ENCODE measurements at regions not wholly inside any gene's neighbourhood (a gene's known extent, or its start where the extent isn't known, plus 50 kb on each side); places are given as distances from the start of the nearest gene placed in this dataset.
A peak's percentile ranks its signal among the peaks of the same experiment; 100 is the strongest.

DNA sequence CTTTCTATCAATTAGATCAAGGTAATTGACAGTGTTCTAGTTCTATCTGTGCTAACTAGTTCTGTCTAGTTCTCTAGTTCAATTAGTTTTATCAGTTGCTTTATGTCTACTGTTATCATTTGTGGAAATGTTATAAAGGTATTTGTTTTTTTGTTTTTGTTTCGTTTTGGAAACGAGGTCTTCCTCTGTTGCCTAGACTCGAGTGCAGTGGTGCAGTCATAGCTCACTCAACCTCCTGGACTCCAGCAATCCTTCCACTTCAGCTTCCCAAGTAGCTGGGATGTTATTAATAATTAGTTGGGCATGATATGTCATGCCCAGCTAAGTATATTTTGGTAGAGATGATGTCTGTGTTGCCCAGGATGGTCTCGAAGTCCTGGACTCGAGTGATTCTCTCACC is 1682.8 kb upstream of the LRRTM1 start:
- no peak for ATAC-seq
- WGBS = 86% methylated on average over 5 of the region's 5 CpGs

DNA sequence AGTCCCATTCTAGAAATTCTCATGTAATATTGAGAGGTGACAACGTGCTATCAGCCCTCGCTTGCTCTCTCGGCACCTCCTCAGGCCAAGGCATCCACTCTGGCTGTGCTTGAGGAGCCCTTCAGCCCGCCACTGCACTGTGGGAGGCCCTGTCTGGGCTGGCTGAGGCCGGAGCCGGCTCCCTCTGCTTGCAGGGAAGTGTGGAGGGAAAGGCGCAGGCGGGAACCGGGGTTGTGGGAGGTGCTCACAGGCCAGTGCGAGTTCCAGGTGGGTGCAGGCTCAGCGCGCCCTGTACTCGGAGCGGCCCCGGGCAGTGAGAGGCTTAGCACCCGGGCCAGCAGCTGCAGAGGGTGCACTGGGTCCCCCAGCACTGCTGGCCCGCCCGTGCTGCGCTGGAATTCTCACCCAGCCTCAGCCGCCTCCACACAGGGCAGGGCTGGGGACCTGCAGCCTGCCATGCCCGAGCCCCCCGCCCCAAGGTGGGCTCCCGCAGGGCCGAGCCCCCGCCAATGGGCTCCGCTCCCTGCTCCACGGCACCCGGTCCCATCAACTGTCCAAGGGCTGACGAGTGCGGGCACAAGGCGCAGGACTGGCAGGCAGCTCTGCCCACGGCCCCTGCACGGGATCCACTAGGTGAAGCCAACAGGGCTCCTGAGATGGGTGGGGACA is 1680.6 kb upstream of the LRRTM1 start:
- H3K27ac ChIP-seq (ENCODE audit: low read length) = no peak overlapping the region
- ATAC-seq = peak in 1 of 2 donors; percentile 35
- no peaks in the 10 kb centered on the region for H3K27me3 ChIP-seq (ENCODE audit: control insufficient read depth, insufficient read depth)
- 95% methylated on average over 33 of the region's 33 CpGs for WGBS
- H3K4me3 ChIP-seq (ENCODE audit: low read length) = no peak overlapping the region
- H3K4me1 ChIP-seq (ENCODE audit: control insufficient read depth, insufficient read depth, low read length) = no peaks in the 10 kb centered on the region
- H3K9me3 ChIP-seq (ENCODE audit: control insufficient read depth, low read length) = no peaks in the 10 kb centered on the region
- DNase-seq = peak in 1 of 3 donors; percentile 21
- intact Hi-C loops (cut with DNase I) = no loop called here

More for the DNA sequence above, 1682.8 kb upstream of the LRRTM1 start:
- H3K27me3 ChIP-seq (ENCODE audit: control insufficient read depth, insufficient read depth) = no peaks in the 10 kb centered on the region
- H3K4me1 ChIP-seq (ENCODE audit: control insufficient read depth, insufficient read depth, low read length) = no peaks in the 10 kb centered on the region
- intact Hi-C loops (cut with DNase I) = no loop called here
- no peak overlapping the region for H3K27ac ChIP-seq (ENCODE audit: low read length)
- no peaks in the 10 kb centered on the region for H3K9me3 ChIP-seq (ENCODE audit: control insufficient read depth, low read length)
- no peak overlapping the region for H3K4me3 ChIP-seq (ENCODE audit: low read length)
- DNase-seq = no peak

DNA sequence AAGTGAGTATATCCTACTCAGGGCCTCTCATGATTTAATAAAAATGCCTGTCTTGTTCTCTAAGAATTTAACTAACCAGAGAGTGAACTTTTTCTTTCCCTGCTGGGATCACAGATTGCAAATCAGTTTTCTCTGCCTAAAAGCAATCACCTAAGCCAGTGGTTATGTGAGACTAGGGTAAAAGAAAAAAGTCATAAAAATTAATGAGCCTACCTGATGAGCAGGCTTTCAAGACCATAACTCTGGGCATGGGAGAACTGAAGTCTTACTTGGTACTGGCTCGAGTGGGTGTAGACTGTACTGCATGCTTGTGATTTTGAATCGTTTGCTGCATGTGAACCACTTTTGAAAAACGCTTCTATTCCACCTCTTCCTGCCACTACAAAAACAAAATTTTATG is 1677.0 kb upstream of the LRRTM1 start:
- intact Hi-C loops (cut with DNase I) = no loop called here
- 80% methylated on average over 3 of the region's 3 CpGs for WGBS
- no peaks in the 10 kb centered on the region for H3K9me3 ChIP-seq (ENCODE audit: control insufficient read depth, low read length)
- no peak overlapping the region for H3K27ac ChIP-seq (ENCODE audit: low read length)
- DNase-seq (no peak), ATAC-seq (no peak)
- H3K4me1 ChIP-seq (ENCODE audit: control insufficient read depth, insufficient read depth, low read length) = no peaks in the 10 kb centered on the region
- H3K27me3 ChIP-seq (ENCODE audit: control insufficient read depth, insufficient read depth) = no peaks in the 10 kb centered on the region
- no peak overlapping the region for H3K4me3 ChIP-seq (ENCODE audit: low read length)

DNA sequence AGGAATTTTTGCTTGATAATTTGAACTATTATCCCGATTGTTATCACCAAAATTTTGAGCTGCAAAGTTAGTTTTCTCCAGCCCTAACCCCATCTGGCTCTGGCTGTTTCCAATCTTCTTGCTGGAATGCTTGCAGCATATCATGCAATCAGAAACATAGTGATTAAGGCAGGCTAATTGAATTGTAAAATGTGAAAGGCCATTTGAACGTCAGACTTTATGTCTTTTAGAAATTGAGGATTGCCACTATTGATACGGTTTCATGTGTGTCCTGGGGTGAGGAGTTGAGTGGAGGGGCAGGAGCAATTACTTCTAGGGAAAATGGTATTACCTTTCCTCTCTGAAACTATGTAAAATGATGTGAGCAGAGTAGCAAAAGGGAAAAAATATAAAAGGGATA is 1674.5 kb upstream of the LRRTM1 start:
- WGBS = 48% methylated on average over 3 of the region's 3 CpGs
- Histone ChIP-seq H3K9me3 (ENCODE audit: control insufficient read depth, low read length) (no peaks in the 10 kb centered on the region), H3K27me3 (ENCODE audit: control insufficient read depth, insufficient read depth) (no peaks in the 10 kb centered on the region), H3K4me3 (ENCODE audit: low read length) (no peak overlapping the region), H3K27ac (ENCODE audit: low read length) (no peak overlapping the region), H3K4me1 (ENCODE audit: control insufficient read depth, insufficient read depth, low read length) (no peaks in the 10 kb centered on the region)
- ATAC-seq (no peak), DNase-seq (no peak)
- intact Hi-C loops (cut with DNase I) = no loop called here

DNA sequence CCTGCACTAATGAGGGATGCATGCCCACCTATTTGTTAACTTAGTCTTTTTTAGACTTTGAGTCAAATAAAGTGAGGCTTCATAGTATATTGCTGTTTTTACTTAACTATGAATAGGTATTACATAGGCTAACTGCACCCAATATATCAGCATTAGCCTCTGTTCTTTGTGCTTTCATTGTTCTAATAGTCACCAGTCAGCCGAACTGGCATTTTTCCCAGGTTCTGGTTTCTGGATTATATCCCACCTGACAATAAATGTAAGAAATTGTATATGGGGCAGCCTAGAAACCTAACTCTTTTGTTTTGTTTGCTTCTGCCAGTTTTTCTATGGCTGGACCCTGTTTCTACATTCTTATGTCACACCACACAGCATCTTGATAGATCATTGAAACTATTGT is 1672.4 kb upstream of the LRRTM1 start:
- Histone ChIP-seq H3K27ac (ENCODE audit: low read length) (no peak overlapping the region), H3K4me3 (ENCODE audit: low read length) (no peak overlapping the region), H3K4me1 (ENCODE audit: control insufficient read depth, insufficient read depth, low read length) (no peaks in the 10 kb centered on the region), H3K27me3 (ENCODE audit: control insufficient read depth, insufficient read depth) (no peaks in the 10 kb centered on the region), H3K9me3 (ENCODE audit: control insufficient read depth, low read length) (no peaks in the 10 kb centered on the region)
- intact Hi-C loops (cut with DNase I) = no loop called here
- DNase-seq (no peak), ATAC-seq (no peak)
- WGBS = 62% methylated on average over 1 of the region's 1 CpG

DNA sequence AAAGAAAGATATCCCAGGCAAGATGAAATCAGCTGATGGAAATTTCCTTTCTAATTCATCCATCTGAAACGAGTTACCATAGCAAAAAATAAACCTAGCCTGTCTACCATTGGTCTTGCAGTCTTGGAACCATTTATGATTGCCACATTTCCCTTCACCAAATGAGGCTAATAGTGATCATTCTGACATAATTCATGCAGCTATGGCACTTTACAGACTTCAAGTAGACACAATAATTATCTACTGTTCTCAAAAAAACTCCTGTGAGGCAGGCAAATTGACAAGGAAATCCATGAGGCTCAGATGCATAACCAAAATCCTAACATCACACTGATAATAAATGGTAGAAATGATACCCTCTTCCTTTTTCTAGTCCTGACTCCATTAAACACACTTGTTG is 1669.7 kb upstream of the LRRTM1 start:
- ATAC-seq = no peak
- H3K27me3 ChIP-seq (ENCODE audit: control insufficient read depth, insufficient read depth) = no peaks in the 10 kb centered on the region
- intact Hi-C loops (cut with DNase I) = no loop called here
- H3K27ac ChIP-seq (ENCODE audit: low read length) = no peak overlapping the region
- no peak for DNase-seq
- H3K9me3 ChIP-seq (ENCODE audit: control insufficient read depth, low read length) = no peaks in the 10 kb centered on the region
- 44% methylated on average over 1 of the region's 1 CpG for WGBS
- H3K4me1 ChIP-seq (ENCODE audit: control insufficient read depth, insufficient read depth, low read length) = no peaks in the 10 kb centered on the region
- no peak overlapping the region for H3K4me3 ChIP-seq (ENCODE audit: low read length)

DNA sequence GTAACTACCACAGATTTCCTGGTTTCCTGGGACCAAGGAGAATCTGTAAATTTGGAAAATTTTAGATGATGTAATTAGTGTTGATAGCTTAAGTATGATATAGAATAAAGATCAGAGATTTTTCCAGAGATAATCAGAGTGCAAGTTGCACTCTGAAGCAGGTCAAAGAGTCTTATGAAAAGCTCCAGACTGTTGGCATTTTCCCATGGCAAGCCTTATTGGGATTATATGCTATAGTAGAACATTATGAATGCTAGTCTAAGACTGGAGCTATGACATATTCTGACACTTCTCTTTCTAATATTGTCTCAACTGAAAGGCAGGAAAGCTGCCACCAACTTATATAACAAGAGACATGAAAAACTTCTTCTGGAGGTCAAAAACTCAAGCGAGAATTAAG is 1638.3 kb upstream of the LRRTM1 start:
- Histone ChIP-seq H3K27me3 (ENCODE audit: control insufficient read depth, insufficient read depth) (no peaks in the 10 kb centered on the region), H3K4me3 (ENCODE audit: low read length) (no peak overlapping the region), H3K4me1 (ENCODE audit: control insufficient read depth, insufficient read depth, low read length) (no peaks in the 10 kb centered on the region), H3K9me3 (ENCODE audit: control insufficient read depth, low read length) (no peaks in the 10 kb centered on the region), H3K27ac (ENCODE audit: low read length) (no peak overlapping the region)
- 100% methylated on average over 1 of the region's 1 CpG for WGBS
- DNase-seq (no peak), ATAC-seq (no peak)
- intact Hi-C loops (cut with DNase I) = no loop called here

DNA sequence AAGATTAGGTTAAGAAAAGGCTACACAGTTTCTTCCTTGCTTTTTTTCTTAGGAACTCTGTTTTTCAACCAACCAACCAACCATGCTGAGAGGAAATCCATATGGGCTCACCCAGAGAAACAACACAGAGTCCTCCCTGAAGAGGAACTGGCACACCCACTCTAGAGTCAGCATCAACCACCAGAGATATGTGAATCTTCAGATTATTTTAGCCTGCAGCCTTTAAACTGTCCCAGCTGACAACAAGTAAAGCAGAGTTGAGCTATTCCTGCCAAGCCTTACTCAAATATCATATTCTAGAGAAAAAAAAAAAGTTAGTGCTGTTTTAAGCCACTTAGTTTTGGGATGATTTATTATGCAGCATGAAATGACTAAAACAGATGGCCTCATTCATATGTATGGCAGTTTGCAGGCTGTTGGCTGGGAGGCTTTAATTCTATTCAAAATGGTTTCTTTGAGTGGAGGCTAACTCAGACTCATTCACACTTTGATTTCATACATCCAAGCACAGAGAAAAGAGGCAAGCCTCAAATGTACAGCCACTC is 1637.7 kb upstream of the LRRTM1 start:
- no peak for DNase-seq
- H3K27ac ChIP-seq (ENCODE audit: low read length) = no peak overlapping the region
- H3K4me3 ChIP-seq (ENCODE audit: low read length) = no peak overlapping the region
- intact Hi-C loops (cut with DNase I) = no loop called here
- no peaks in the 10 kb centered on the region for H3K27me3 ChIP-seq (ENCODE audit: control insufficient read depth, insufficient read depth)
- H3K4me1 ChIP-seq (ENCODE audit: control insufficient read depth, insufficient read depth, low read length) = no peaks in the 10 kb centered on the region
- no peak for ATAC-seq
- no peaks in the 10 kb centered on the region for H3K9me3 ChIP-seq (ENCODE audit: control insufficient read depth, low read length)

DNA sequence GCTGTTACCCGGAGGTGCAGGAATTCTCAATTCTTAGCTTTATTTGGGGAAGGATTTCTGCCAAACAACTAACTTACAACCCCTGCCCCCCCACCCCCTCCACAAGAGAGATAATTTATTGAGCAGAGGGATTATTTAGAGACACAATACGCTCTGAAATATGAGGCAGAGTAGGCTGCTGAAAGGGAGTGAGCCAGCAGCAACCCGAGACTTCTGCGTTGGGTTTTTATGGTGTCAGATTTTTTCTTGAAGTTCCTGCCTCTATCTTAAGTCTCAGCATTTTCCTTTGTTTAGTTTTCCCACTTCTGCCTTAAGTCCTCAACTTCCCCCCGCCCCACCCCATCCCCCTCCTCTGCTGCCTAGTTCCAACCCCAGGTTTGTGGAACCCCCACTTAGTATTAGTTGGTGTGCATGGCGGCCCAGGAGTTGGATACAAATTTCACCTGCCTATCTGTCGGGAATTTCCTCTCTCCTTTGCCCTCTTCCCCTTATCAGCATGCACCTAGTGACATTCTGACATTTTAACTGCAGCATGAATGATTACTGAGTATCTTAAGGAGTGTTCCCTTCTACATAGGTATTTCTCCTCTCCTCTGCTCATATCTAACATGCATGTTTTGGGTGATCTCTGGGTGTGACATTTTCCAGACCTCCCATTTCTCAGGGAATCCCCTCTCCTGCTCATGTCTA is 1635.9 kb upstream of the LRRTM1 start:
- H3K4me1 ChIP-seq (ENCODE audit: control insufficient read depth, insufficient read depth, low read length) = no peaks in the 10 kb centered on the region
- no peak overlapping the region for H3K27ac ChIP-seq (ENCODE audit: low read length)
- intact Hi-C loops (cut with DNase I) = no loop called here
- ATAC-seq (no peak), DNase-seq (no peak)
- H3K27me3 ChIP-seq (ENCODE audit: control insufficient read depth, insufficient read depth) = no peaks in the 10 kb centered on the region
- no peak overlapping the region for H3K4me3 ChIP-seq (ENCODE audit: low read length)
- WGBS = 54% methylated on average over 7 of the region's 7 CpGs
- H3K9me3 ChIP-seq (ENCODE audit: control insufficient read depth, low read length) = no peaks in the 10 kb centered on the region

DNA sequence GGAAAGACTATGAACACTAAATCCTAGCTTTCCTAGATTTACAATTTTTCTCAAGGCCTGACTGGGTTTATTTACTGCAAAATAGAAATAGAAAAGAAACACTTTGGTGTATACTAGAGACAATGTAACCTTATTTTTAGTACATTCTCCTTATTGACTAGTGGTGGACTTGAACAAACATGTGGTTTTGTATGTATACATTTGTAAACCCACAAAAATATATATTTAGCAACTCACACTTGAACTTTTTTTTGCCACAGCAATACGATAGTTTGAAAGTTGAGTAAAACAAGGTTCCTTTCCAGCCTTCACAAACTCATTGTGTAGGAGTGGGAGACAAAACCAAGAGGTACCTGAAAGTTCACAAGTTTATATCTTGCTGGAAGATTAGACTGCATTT is 1633.4 kb upstream of the LRRTM1 start:
- no peaks in the 10 kb centered on the region for H3K4me1 ChIP-seq (ENCODE audit: control insufficient read depth, insufficient read depth, low read length)
- no peaks in the 10 kb centered on the region for H3K27me3 ChIP-seq (ENCODE audit: control insufficient read depth, insufficient read depth)
- intact Hi-C loops (cut with DNase I) = no loop called here
- H3K9me3 ChIP-seq (ENCODE audit: control insufficient read depth, low read length) = no peaks in the 10 kb centered on the region
- ATAC-seq (no peak), DNase-seq (no peak)
- H3K27ac ChIP-seq (ENCODE audit: low read length) = no peak overlapping the region
- WGBS = 70% methylated on average over 1 of the region's 1 CpG
- H3K4me3 ChIP-seq (ENCODE audit: low read length) = no peak overlapping the region

DNA sequence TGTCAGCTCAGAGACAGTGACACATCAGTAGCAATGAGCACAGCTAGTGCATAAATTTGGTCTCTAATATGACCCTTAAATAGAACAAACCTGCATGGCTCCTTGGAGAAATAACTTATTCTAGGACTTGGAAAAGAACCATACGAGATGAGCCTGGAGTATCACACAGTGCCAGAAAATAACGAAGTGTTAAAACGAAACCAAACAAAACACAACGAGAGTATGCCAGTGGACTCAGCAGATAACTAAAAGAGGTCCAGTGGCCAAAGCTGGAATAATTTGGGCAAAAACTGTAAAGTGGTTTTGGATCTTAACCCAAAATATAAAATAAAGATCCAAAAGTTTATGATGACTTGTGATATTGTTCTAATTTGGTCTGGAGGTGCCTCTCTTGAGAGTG is 1599.0 kb upstream of the LRRTM1 start:
- ATAC-seq (no peak), DNase-seq (no peak)
- H3K27me3 ChIP-seq (ENCODE audit: control insufficient read depth, insufficient read depth) = no peaks in the 10 kb centered on the region
- H3K9me3 ChIP-seq (ENCODE audit: control insufficient read depth, low read length) = no peaks in the 10 kb centered on the region
- H3K4me3 ChIP-seq (ENCODE audit: low read length) = no peak overlapping the region
- H3K4me1 ChIP-seq (ENCODE audit: control insufficient read depth, insufficient read depth, low read length) = no peaks in the 10 kb centered on the region
- intact Hi-C loops (cut with DNase I) = no loop called here
- whole genome bisulfite sequencing = 76% methylated on average over 4 of the region's 4 CpGs
- H3K27ac ChIP-seq (ENCODE audit: low read length) = no peak overlapping the region
